NCI-H1436 treated with DMSO at 0.1 percent for 48 hours (cell line): ENCODE measurements at regions not wholly inside any gene's neighbourhood (a gene's known extent, or its start where the extent isn't known, plus 50 kb on each side); places are given as distances from the start of the nearest gene placed in this dataset.

Experiments used
- DNase-seq: peaks from one replicate; lab custom pipeline; 2025; lab: John Stamatoyannopoulos, UW

DNA sequence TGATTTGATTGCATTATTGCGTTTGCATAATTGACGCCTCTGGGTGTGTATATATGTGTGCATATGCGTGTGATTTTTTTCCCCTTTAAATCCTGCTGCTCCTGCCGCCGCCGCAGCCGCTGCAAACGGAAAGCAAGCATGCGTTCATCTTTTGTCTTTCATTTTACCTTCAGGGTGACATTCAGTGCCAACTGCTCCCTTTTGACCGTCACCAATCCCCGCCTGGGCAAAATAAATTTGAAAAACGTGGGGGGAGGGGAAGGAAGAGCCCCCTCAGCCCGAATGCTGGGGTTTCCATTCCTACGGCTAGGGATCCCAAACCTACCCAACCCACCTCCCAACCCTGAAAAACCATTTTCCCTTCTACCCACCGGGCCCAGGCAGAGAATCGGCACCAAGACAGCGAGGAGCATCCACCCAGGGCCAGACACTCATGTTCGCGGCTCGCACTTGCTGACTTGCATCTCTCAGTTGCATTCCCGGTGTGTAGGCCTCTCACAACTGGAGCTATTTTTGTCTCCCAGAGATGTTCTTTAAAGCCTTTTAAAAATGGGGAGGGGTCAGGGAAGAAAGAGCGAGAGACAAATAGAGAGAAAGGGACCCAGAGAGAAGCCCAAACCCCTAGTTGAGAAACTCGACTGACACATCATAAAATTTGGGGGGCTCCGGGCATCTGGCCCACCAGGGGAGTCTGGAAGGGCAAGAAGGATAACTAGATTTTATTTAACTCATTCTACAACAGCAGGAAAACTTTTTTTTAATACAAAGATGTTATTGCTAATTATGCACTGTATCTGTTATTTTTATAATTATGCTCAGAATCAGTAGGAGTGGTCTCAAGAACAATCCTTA, 367.1 kb upstream of the ESRRG start:
- no peak for DNase-seq

DNA sequence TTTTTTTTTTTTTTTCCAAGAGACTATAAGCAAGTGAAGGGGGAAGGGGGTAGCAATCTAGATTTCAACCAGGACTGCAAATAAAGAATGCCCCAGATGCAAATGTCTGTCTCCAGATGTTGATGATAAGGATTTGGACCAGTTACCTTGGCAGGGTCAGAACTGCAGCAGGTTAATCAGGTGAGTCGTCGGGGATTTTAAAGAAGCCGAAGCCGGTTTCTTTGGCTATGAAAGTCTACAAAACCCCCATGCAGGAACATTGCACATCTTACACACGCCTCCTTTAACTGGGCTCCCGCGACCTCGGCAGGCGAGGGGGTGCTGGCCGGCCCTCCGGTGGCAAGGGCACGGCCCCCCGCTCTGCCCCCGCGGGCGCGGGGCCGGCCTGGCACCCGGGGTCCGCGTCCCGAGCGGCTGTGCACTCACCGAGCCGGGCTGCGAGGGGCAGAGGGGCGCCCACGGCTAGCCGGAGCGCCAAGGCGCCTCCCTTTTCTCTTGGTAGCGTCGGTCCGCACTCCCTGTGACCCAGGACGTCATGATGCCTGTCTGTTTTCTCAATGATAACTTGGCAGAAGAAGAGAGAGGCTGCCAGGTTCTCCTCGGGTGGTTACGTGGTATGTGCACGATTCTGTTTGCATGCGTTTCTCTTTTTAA, 366.3 kb upstream of the ESRRG start:
- DNase-seq, result no peak

DNA sequence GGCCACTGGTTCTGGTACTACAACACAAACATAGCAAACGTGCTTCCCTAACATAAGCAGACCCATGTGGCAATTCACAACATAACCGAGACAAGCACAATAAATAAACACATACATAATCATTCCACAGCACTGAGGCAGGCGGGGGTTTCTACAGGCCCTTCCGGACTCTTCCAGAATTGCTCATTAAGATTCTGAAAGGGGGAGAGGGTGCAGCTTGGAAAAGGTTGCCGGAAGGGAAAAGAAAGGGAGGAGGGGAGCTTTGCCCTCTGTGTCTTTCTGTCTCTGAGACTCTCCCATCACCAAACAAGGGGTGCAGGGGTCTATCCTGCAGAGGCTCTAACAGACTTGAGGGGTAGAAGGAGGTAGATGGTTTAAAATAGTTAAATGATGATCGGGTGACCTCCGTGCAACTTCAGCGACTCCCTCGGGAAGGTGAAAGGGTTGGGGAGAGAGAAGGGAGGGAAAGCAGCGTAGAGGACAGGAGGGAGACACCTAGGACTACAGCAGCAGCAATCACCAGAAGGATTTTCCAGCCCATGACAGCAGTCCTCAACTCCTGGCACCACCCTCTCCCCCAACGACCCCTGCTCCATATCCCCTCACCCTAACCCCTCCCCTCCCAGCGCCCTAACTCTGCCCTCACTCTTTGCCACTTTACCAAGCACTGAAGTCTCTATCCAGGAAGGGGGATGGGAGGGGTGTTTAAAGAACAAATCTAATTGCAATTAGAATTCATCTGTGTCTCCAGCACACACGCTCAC, 365.5 kb upstream of the ESRRG start:
- DNase-seq, result no peak

DNA sequence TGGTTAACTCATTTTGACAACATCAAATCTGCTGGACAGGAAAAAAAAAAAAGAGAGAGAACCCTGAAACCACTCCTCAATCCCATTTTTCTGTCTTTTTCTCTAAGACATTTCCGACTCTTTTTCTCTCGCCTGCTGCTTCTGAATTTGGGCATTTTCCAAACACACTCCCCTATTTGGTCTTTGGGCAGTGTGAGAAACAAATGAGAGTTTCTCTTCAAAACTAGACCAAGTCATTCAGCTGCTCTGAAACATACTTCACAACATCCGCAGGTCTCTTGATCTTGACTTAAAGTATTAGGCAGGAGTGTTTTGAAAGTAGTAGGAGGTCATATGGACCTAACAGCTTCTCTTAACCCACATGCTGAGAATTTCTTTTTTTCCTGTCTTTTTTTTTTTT, 364.8 kb upstream of the ESRRG start:
- DNase-seq, result no peak

DNA sequence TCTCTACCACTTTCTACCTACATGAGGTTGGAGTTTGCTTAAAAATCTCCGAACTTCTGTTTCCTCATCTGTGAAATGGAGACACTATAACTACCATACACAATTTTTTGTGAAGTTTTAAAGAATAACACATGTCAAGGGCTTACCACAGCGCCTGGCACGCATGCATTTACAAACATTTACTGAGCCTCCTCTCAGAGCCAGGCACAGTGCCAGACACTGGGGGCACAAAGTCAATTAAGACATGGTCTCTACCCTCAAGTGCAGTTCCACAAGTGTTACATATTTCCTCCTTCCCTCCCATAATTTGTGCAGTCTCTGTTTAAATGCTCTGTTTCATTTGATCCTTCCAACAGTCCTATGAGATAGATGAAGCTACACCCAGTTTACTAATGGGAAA, 356.4 kb upstream of the ESRRG start:
- DNase-seq, result no peak

DNA sequence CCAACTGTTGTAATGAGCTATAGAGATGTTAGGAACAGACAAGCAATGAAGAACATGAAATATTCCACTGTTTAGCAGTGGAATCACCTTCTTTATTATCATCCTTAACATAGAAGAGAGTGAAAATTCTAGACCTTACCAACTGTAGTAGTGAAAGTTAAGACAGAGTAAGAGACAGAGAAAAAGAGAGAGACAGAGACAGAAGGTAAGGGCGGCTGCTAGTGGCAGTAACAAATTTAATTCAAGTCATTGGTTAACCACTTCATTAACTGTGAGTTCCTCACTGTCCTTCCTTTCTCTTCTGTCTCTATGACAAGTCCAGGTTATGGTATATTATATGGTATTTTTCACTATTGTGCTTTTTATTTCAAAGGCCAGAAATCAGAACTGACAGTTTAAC, 355.7 kb upstream of the ESRRG start:
- DNase-seq, result no peak

DNA sequence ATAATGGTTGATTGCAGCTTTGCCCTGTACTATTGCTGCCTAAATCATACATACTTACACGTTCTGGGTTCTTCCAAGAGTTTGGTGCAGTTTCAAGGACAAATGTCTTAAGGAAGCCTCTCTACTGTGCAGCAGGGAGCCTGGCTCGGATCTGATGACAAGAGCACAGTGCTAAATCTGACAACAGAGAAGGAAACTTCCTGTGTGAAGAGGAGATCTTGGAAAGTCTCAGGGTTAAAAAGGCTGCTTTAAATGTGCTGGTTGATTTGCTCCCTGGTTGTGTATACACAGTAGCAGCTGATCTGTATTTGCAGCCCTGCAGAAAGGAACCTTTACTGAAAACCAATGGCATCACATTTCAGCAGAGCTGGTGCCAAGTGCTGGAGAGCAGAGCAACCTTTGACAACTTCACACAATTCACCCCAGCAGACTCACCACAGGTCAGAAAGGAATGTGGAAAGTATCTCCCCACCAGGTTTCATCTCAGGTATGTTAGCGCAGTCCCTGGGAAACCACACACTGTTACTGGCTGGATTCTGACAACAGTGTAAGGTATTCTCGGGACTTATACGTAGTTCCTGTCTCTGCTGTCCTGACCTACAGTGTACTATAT, 355.0 kb upstream of the ESRRG start:
- no peak for DNase-seq

DNA sequence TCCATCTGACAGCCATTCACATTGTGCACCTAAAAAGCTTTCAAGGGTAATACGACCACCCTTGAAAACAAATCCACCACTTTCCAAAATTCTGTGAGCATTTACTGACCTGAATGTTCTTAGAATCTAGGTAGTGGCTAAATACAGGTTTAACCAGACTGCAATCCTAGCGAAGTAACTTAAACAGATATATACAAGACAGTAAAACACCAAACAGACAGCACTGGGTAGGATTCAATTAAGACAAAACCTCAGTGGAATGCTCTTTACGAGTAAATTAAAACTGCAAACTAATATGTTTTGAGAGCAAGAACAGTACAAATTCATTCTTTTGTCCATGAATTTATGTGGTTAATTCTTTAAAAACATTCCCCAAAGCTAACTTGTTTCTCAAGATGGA, 354.2 kb upstream of the ESRRG start:
- DNase-seq, result no peak

DNA sequence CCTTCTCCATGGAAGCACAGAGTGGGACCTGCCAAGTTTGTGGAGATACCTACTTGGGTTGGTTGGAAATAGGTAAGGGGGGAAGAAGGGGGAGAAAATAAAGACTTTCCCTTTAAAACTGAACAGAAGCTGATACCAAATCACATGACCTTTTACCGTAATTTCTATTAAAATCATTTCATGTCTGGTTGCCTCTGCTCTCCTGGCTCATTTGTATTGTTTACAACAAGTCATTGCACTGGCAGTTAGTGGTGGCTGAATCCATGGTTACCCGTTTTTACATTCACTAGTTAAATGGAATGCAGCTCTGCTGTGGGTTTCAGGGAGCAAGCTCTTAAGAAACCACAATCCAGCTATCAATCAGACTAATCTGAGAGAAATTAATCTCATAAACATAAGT, 353.7 kb upstream of the ESRRG start:
- no peak for DNase-seq

DNA sequence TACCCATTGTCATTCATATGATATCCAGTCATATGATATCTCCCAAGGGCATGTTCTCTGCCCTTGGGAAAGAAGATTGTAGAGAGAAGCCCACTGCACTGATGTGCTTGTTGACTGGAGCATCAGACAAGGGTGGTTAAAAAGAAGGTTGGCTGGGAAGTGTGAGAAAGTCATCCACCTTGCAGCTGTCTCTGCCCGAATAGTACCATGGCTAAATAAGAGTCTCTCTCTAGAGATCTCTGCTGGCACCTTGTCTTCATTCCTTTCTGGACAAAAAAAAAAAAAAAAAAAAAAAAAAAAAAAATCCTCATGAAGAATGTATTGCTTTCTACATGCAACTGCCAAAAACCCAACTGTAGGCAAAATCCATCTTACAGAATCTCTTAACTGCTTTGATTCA, 349.7 kb upstream of the ESRRG start:
- no peak for DNase-seq

DNA sequence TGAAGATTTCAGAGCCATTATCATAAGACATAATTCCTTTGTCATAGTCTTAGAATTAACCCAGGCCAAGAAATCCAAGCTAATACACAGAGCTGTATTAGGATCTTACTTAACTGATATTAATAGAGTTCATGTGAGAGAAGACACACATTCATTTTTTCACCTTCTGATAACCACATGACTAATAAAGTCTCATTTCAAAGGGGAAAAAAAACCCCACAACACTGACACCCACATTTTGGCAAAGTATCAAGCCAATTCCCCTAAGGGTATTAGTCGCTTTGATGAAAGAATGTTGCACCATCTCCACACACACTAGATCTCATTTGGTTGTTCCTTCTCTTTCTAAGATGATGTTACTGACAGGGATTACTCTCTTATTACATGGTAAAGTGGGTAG, 344.4 kb upstream of the ESRRG start:
- no peak for DNase-seq

DNA sequence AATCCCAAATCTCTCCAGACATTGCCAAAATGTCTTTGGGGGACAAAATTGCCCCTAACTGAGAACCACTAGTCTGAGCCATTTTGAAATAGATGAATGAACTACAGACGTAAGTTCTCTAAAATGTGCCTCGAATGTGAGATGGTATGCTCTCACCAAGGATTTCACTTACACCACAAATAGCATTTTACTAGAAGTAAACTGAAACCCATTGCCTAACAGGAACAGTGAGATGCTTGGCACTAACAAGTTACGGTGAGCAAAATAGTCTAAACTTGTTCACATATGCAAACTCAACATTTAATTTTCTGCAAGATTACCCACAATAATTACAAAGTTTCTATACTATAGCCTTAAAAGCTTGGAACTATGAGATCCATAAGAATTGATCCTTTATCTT, 343.6 kb upstream of the ESRRG start:
- DNase-seq, result no peak

DNA sequence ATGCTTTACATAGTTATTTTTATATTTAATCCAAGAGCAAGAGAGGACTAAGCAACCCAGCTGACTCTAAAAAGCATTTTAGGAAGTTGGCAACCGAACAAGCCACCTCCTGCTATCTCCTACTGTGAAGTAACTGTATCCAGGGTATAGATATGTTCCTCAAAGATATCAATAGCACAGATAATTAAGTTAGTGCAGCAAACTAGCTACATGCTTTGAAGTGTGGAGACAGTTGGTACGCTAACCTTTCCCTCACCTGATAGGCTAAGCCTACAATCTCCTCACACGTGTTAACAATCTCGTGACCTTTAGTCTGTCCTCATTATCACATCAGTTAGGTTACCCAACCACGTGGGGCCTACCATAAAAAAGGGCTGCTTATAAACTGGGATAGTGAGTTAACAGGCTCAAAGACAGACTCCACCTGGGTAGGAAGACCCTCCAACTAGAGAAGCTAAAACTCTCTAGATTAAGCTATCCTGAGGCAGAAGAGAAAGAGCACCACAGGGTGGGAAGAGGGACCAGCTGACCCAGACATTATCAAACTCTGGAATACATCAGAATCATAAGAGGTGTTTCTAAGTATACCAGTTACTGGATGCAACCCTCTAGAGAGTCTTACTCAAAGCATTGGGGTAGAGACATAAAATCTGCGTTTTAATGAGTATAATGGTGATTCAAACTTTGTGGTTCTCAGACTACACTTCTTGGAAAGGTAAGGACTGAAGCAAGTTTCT, 340.1 kb upstream of the ESRRG start:
- DNase-seq, result no peak

DNA sequence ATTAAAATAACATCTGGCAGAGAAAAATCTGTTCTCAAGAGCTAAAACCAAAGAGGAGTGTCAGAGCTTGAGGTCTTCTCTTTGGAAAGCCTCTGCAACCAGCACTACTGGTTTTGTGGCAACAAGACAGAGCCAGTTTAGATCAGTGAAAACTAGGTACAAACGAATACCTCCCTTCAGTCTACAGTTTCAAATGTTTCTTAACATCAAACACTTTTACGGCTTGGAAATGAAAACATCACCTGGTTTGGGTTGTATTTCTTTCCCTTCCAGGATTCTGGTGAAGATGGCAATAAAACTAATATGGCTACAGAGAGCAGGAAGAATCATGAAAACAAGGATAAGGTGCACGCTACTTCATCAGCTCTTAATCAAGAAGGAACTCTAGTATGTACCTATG, 339.4 kb upstream of the ESRRG start:
- no peak for DNase-seq

DNA sequence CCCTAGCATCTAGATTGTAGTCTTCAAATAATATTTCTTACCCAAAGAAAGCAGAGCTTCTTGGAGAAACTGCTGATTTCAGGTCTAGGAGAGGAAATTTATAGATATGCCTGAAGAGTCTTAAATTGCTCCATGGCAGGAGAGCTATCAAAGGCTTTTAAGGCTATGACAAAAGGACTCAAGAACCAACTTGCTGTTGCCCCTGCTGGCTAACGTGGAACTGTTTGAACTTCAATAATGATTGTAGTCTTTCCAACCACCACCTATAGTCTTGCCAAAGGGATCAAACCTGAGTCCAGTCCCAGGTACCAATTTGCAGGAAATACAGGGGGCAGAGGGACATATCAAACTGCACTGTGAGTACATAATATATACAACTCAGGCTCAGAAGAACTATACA, 336.2 kb upstream of the ESRRG start:
- no peak for DNase-seq

DNA sequence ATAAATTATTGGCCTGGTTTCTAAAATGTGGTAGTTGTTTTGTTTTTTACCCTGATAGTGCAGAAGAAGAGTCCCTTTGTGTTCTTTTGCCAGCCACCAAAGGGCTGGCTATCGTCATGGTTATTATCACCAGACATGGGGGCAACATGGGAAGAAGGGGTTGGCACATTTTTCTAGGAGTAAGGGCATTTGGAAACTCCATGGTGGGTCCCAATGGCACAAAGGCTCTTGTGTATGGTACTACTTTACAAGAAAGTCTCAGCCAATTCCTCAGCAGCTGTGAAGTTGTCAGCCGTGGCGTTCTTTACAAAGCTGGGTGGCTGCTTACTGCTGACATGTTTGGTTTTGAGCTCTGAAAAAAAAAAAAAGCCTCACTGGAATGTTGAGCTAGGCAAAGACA, 330.4 kb upstream of the ESRRG start:
- DNase-seq, result no peak

DNA sequence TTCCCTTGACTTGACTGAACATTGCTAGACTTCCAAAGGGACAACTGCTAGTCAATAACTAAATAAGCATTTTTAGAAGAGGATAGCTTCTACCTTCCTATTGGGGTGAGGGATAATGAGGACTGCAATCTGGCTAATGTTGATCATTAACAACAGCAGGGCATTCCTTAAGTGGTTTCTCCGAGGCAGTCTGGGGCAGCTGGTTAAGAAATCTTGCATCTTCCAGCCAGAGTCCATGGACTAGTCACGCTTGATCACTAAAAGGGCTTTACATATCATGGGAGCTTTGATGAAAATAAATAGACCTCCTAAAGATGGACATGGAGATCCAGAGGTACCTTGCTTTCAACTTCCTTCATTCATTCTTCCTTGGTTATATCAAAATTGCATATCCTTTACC, 329.4 kb upstream of the ESRRG start:
- DNase-seq, result no peak

DNA sequence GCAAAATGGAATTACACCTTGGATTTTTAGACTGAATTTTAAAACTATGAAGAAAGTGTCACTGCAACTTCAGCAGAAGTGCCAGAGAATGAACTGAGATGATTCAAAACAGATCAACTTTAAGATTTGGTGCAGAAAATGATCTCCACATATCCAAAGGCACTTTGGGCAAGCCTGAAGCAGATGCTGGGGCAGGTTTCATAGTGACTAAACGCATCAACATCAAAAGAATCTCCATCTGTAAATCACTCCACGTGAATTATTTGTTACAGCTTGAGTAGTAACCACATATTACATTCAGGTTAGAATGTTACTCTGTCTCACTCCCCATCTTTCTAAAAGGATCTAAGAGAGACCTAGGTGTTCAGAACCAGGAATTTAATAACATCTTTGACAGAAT, 329.0 kb upstream of the ESRRG start:
- DNase-seq, result no peak

DNA sequence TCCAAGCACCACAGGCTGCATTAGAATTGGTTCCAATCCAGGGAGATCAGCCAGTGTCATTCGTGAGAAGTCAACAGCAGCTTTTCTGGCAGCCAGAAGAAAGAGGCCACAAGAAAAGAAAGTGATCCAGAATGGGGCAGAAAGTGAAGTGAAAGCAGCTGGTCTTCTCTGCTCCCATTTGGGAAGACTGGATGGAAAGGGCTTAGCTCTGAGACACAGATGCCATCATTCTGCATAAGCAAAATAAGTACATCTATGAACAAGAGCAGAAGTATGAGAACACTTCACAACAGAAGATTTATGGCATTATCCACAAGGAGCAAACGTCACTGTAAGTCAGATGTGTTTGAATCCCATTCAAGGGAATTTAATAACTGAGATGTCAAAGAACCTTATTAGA, 326.5 kb upstream of the ESRRG start:
- DNase-seq, result no peak

DNA sequence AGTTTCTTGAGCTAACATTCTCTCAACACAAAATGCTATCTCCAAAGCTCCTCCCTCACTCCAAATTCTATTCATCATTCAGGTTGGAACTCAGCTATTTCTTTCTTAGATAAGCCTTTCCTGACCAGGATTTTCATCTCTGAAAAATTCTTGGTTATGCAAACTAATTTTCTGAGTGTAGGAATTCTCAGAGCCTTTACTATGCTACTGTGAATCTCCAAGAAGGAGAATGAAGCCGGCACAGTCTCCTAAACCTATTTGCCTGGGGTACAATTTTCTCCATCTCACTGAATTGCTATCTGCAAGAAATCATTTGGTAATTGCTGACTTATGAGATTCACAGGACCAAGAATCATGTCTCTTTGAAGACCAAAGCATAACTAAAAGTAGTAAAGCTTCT, 325.9 kb upstream of the ESRRG start:
- no peak for DNase-seq

DNA sequence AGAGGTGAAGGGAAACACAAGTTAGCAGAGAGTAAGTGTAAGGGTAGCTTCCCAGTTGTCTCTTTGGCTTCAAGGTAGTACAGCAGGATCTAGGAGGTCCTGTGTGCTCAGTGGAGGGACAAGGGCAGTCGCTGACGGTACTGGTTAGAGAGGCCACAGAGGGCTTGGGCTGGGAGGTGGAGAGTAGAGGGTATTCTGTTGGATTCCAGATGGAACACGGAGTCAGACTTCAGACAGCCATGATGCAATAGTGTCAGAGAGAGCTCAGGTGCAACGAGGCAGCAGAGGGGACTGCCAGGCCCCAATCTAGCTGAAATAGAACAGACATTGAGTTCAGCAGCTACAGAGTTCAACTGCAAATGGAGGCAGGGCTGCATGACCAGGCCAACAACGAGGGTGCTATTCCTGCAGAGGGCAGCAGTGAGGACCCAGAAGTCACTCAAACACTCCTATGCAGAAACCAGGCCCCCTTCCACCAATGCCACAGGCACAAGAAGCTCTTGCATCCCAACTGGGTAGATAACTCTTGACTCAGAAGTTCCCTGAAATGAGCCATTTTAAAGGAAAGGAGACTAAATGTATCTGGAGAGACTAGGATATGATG, 325.0 kb upstream of the ESRRG start:
- DNase-seq, result no peak
